G401 (cell line): ENCODE measurements at regions not wholly inside any gene's neighbourhood (a gene's known extent, or its start where the extent isn't known, plus 50 kb on each side); places are given as distances from the start of the nearest gene placed in this dataset.

Experiments
- DNase-seq: peaks from one replicate; pipeline ENCODE4 v3.0.0-alpha.2; 2015; ENCODE audit warnings: low spot score
- in situ Hi-C: cut with HindIII; loops from 2 replicates; pipeline ENCODE4 v1.10.0; 2016; ENCODE audit warnings: low sequenced_read_pairs, mixed read lengths

- no peak for DNase-seq
- in situ Hi-C loops: no loop called here
Observed at GRCh38 chr7:73977619-73978618, 50.1 kb upstream of the ELN start.
